ENCODE measurements at regions not wholly inside any gene's neighbourhood (a gene's known extent, or its start where the extent isn't known, plus 50 kb on each side); places are given as distances from the start of the nearest gene placed in this dataset.

DNA sequence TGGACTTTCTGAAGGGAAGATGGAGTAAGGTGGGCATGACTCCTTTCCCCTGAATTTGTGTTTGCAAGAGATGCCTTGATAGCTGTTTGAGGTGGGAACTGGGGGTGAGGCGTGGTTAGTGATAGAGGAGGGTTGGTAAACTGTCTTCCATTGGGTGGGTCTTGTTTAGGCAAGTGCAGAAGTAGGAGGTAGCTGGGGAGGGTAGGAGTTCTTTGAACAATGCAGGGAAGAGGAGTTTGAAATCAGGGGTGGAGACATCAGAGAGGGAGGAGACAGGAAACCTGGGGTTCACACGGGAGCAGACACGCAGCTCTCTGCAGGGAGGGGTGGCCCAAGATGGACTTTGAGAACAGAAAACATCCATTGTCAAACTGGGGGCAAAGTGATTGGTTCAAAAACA, 267.1 kb downstream of the TSN start:
- no peak for TF ChIP-seq TAF1 (IDR thresholded peaks at IDR 0.05; ENCODE audit: borderline replicate concordance, insufficient read depth, low read length)
- no peak for TF ChIP-seq POLR2AphosphoS5 (IDR thresholded peaks at IDR 0.05; ENCODE audit: low read depth, low read length)
- no peak for TF ChIP-seq FOXP2 (optimal IDR thresholded peaks at IDR 0.05; ENCODE audit: borderline replicate concordance, extremely low read depth, extremely low read length, insufficient read depth)
- TF ChIP-seq REST (IDR thresholded peaks at IDR 0.05; ENCODE audit: insufficient read depth in 1 of 2, low read depth in 2 of 2, low read length in 2 of 2), result no peak
- no peak for TF ChIP-seq SIN3A (IDR thresholded peaks at IDR 0.05; ENCODE audit: borderline replicate concordance, insufficient read depth, low read length)

GRCh38 chr2:122023059-122023864, 267.8 kb downstream of the TSN start:
- no peak for TF ChIP-seq POLR2AphosphoS5 (IDR thresholded peaks at IDR 0.05; ENCODE audit: low read depth, low read length)
- no peak for TF ChIP-seq FOXP2 (optimal IDR thresholded peaks at IDR 0.05; ENCODE audit: borderline replicate concordance, extremely low read depth, extremely low read length, insufficient read depth)
- TF ChIP-seq REST (IDR thresholded peaks at IDR 0.05; ENCODE audit: insufficient read depth in 1 of 2, low read depth in 2 of 2, low read length in 2 of 2), result no peak
- no peak for TF ChIP-seq SIN3A (IDR thresholded peaks at IDR 0.05; ENCODE audit: borderline replicate concordance, insufficient read depth, low read length)
- no peak for TF ChIP-seq TAF1 (IDR thresholded peaks at IDR 0.05; ENCODE audit: borderline replicate concordance, insufficient read depth, low read length)

- TF ChIP-seq POLR2AphosphoS5 (IDR thresholded peaks at IDR 0.05; ENCODE audit: low read depth, low read length) (no peak), FOXP2 (optimal IDR thresholded peaks at IDR 0.05; ENCODE audit: borderline replicate concordance, extremely low read depth, extremely low read length, insufficient read depth) (no peak), SIN3A (IDR thresholded peaks at IDR 0.05; ENCODE audit: borderline replicate concordance, insufficient read depth, low read length) (no peak), REST (IDR thresholded peaks at IDR 0.05; ENCODE audit: insufficient read depth in 1 of 2, low read depth in 2 of 2, low read length in 2 of 2) (no peak), TAF1 (IDR thresholded peaks at IDR 0.05; ENCODE audit: borderline replicate concordance, insufficient read depth, low read length) (no peak)
Observed at GRCh38 chr2:122027510-122028217, 272.2 kb downstream of the TSN start.

DNA sequence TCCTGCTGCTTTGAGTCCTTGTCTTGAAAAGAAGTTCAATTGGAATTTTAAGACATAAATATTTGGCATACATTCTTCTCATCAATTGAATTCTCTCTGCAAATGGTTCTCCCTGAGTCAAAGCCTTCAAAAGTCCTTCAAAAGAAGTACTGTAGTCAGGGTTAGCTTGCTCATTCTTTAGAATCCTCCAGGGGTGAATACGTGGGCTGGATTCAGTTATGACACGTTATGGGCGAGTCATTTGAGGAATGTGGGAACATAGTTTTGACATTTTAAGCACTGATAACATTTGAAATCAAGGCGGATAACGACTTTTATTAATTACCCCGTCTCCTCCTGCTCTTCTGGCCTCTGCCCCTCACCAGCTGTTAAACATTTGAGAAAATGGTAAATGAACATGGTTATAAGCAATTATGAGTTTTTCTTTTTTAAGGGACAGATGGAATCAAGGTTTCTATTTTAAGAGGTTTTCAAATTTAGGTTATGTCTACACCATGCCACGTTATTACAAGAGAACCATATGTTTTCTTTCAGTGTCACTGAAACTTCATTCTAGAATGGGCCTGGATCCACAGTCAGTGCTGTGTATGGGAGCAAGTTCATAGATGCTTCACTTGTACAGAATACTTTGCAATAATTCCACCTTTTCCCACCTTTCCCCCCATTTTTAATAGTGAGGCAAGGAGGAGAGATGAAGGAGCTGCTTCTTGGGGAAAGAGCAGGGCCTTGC, 273.1 kb downstream of the TSN start:
- TF ChIP-seq FOXP2 (optimal IDR thresholded peaks at IDR 0.05; ENCODE audit: borderline replicate concordance, extremely low read depth, extremely low read length, insufficient read depth) (no peak), TAF1 (IDR thresholded peaks at IDR 0.05; ENCODE audit: borderline replicate concordance, insufficient read depth, low read length) (no peak), REST (IDR thresholded peaks at IDR 0.05; ENCODE audit: insufficient read depth in 1 of 2, low read depth in 2 of 2, low read length in 2 of 2) (no peak), POLR2AphosphoS5 (IDR thresholded peaks at IDR 0.05; ENCODE audit: low read depth, low read length) (no peak), SIN3A (IDR thresholded peaks at IDR 0.05; ENCODE audit: borderline replicate concordance, insufficient read depth, low read length) (no peak)

All from PFSK-1 (cell line).